GM18499 (cell line): ENCODE measurements at regions not wholly inside any gene's neighbourhood (a gene's known extent, or its start where the extent isn't known, plus 50 kb on each side); places are given as distances from the start of the nearest gene placed in this dataset.

Source experiments
- ATAC-seq: cut with Tn5 transposase; IDR thresholded peaks from one replicate; pipeline ENCODE4 v1.9.1; 2021; ENCODE audit warnings: moderate number of reproducible peaks; ENCODE audit not compliant: insufficient read depth, unreplicated experiment

DNA sequence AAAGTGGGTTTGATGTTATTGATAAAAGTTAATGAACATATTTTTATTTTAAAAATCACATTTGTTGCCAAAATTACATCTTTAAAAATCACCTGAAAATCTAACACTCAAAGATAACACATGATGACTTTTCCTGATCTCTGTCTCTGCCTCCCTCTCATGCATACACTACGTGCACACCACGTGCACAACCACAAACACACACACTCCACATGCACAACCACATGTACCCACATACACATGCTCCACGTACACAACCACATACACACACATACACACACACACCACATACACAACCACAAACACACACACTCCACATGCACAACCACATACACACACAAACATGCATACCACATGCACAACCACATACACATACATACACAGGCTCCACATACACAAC lies 61.8 kb upstream of the TMEM132C start:
- no peak for ATAC-seq

DNA sequence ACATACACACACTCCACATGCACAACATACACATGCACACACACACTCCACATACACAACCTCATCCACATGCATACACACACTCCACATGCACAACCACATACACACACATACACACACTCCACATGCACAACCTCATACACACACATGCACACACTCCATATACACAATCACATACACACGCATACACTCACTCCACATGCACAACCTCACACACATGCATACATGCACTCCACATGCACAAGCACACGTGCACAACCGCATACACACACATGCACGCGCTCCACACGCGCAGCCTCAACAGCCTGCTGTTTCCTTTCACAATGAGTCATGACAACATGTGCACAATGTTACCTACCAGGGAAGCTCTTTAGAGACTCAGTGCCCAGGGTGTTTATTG lies 61.2 kb upstream of the TMEM132C start:
- no peak for ATAC-seq
